ENCODE measurements at regions not wholly inside any gene's neighbourhood (a gene's known extent, or its start where the extent isn't known, plus 50 kb on each side); places are given as distances from the start of the nearest gene placed in this dataset.

DNA sequence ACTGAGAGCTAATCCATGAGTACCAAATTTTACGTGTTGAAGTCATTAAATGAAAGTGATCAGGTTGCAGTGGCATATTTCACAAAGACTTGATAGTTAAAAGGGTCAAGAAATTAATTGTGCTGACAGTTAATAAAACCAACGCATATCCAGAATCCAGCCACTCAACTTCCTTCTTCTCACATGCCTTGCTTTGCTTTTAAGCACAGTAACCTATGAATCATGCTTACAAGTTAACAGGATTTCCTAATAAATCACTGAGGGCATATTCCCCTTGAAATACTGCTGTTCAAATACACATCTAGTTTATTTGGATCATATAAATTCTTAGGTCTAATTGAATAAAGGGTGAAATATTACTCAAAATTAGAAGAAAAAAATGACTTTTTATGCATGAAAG lies 801.5 kb upstream of the EPHA6 start (continued):
- TF ChIP-seq, protein P1, sequence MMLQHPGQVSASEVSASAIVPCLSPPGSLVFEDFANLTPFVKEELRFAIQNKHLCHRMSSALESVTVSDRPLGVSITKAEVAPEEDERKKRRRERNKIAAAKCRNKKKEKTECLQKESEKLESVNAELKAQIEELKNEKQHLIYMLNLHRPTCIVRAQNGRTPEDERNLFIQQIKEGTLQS (IDR thresholded peaks at IDR 0.05) = no peak
- TF ChIP-seq SRF (IDR thresholded peaks at IDR 0.05; ENCODE audit: low read depth) = no peak
- TF ChIP-seq, protein P2, sequence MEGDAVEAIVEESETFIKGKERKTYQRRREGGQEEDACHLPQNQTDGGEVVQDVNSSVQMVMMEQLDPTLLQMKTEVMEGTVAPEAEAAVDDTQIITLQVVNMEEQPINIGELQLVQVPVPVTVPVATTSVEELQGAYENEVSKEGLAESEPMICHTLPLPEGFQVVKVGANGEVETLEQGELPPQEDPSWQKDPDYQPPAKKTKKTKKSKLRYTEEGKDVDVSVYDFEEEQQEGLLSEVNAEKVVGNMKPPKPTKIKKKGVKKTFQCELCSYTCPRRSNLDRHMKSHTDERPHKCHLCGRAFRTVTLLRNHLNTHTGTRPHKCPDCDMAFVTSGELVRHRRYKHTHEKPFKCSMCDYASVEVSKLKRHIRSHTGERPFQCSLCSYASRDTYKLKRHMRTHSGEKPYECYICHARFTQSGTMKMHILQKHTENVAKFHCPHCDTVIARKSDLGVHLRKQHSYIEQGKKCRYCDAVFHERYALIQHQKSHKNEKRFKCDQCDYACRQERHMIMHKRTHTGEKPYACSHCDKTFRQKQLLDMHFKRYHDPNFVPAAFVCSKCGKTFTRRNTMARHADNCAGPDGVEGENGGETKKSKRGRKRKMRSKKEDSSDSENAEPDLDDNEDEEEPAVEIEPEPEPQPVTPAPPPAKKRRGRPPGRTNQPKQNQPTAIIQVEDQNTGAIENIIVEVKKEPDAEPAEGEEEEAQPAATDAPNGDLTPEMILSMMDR (IDR thresholded peaks at IDR 0.05 in 2 of 3, conservative IDR thresholded peaks at IDR 0.05 in 1 of 3; ENCODE audit: borderline replicate concordance in 1 of 3, insufficient read depth in 1 of 3, low read depth in 2 of 3, low read length in 2 of 3) = no peak
- TF ChIP-seq SIN3A (IDR thresholded peaks at IDR 0.05; ENCODE audit: low read depth) = no peak
- no peak for TF ChIP-seq RAD21 (IDR thresholded peaks at IDR 0.05; ENCODE audit: low read depth)
- no peak for TF ChIP-seq YY1 (IDR thresholded peaks at IDR 0.05; ENCODE audit: extremely low read depth, insufficient replicate concordance, low read depth, low read length)
- no peak for TF ChIP-seq EZH2phosphoT487 (IDR thresholded peaks at IDR 0.05; ENCODE audit: borderline replicate concordance)

DNA sequence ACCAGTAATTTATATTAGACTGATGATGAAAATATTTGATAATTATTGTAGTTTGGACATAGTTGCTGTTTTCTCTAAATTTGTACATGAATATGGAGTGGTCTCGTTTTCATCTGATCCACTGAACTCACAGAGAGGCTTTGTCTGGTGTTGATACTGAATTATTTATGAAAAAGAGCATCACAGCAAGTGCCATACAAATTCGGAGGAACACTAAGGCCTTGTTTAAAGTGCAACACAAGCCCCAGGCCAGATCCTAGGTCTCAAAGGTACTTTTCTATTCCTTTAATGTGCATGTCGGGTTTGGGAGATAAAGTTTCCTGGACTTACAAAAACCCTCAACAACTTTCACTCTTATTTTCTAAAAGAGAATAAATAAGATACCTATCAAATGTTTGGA lies 796.8 kb upstream of the EPHA6 start:
- no peaks in the 10 kb centered on the region for H3K27me3 ChIP-seq (ENCODE audit: insufficient read depth, low read length)
- DNase-seq (ENCODE audit: low read depth, low spot score) (no peak), ATAC-seq (no peak)
- ChIA-PET CTCF (no interaction called here), RAD21 (ENCODE audit: low non-redundant PET in 1 of 2, low total read pairs in 2 of 2, uncharacterized antibody in 2 of 2, unreplicated experiment in 2 of 2) (no interaction called here), POLR2A (no interaction called here)
- H3K36me3 ChIP-seq (ENCODE audit: control insufficient read depth in 1 of 2, insufficient read depth in 2 of 2, low read length in 2 of 2) = no peaks in the 10 kb centered on the region
- no peak overlapping the region for H3K27ac ChIP-seq (ENCODE audit: low read depth, low read length)
- H3K79me2 ChIP-seq (ENCODE audit: insufficient read depth, low read length) = no peaks in the 10 kb centered on the region
- no peak overlapping the region for H3K4me2 ChIP-seq (ENCODE audit: low read length)
- no TSS peak for BruUV-seq (replicated peaks)
- H3K9ac ChIP-seq (ENCODE audit: low read length) = no peak overlapping the region
- no peaks in the 10 kb centered on the region for H4K20me1 ChIP-seq (ENCODE audit: insufficient read depth)
- H3K9me3 ChIP-seq (ENCODE audit: control insufficient read depth in 1 of 2, insufficient read depth in 1 of 2, low read depth in 1 of 2, low read length in 2 of 2) = peaks cover under 1 to 21% of the 10 kb centered on the region in 2 experiments; a peak in 2 of 4 replicates
- intact Hi-C loops (cut with micrococcal nuclease) = no loop called here
- no peak for TF ChIP-seq SIN3A (IDR thresholded peaks at IDR 0.05; ENCODE audit: low read depth)
- no peak for TF ChIP-seq ELF1 (IDR thresholded peaks at IDR 0.05; ENCODE audit: borderline replicate concordance, low read depth)
- no peak for TF ChIP-seq POLR2A (IDR thresholded peaks at IDR 0.05; ENCODE audit: borderline replicate concordance, extremely low read depth, insufficient read depth, insufficient read length)
- no peak for TF ChIP-seq EGR1 (IDR thresholded peaks at IDR 0.05; ENCODE audit: low read depth)
- TF ChIP-seq TCF7L2 (IDR thresholded peaks at IDR 0.05; ENCODE audit: borderline replicate concordance, extremely low read depth, insufficient read depth, insufficient read length) = no peak
- TF ChIP-seq FOSL1 (IDR thresholded peaks at IDR 0.05; ENCODE audit: low read depth) = no peak
- no peak for TF ChIP-seq SRF (IDR thresholded peaks at IDR 0.05; ENCODE audit: low read depth)
- TF ChIP-seq, protein P3, sequence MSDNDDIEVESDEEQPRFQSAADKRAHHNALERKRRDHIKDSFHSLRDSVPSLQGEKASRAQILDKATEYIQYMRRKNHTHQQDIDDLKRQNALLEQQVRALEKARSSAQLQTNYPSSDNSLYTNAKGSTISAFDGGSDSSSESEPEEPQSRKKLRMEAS (IDR thresholded peaks at IDR 0.05) = no peak
- no peak for TF ChIP-seq RAD21 (IDR thresholded peaks at IDR 0.05; ENCODE audit: low read depth)
- TF ChIP-seq CBX3 (IDR thresholded peaks at IDR 0.05; ENCODE audit: low read depth) = no peak
- no peak for TF ChIP-seq ZFX (IDR thresholded peaks at IDR 0.05)
- H3K4me3 ChIP-seq (replicated peaks in 1 of 2; ENCODE audit: low read depth in 1 of 2, low read length in 2 of 2) = no peak overlapping the region
- no peak overlapping the region for H2AFZ ChIP-seq (ENCODE audit: low read depth, low read length, poor library complexity, severe bottlenecking)
- H3K9me2 ChIP-seq (ENCODE audit: insufficient read depth) = no peaks in the 10 kb centered on the region
- H3K4me1 ChIP-seq (ENCODE audit: control insufficient read depth in 1 of 2, insufficient read depth in 2 of 2, low read length in 2 of 2) = no peaks in the 10 kb centered on the region
